Stimulated activated CD8-positive, alpha-beta memory T cell treated with anti-CD3 and anti-CD28 coated beads, Interleukin-4, amount 100 ng/mL, for 4 hours (primary cell): ENCODE measurements at regions not wholly inside any gene's neighbourhood (a gene's known extent, or its start where the extent isn't known, plus 50 kb on each side); places are given as distances from the start of the nearest gene placed in this dataset.
"Not testable (repeated sequence)": the region's sequence is repeated elsewhere in the genome, so short reads cannot be mapped to it uniquely, and the experiment has no call there.

Experiments
- DNase-seq, 2 donors: peaks; one replicate each; pipeline ENCODE4 v3.0.0-alpha.2; 2020; ENCODE audit warnings: low read depth in 2 of 2, low spot score in 1 of 2

DNA sequence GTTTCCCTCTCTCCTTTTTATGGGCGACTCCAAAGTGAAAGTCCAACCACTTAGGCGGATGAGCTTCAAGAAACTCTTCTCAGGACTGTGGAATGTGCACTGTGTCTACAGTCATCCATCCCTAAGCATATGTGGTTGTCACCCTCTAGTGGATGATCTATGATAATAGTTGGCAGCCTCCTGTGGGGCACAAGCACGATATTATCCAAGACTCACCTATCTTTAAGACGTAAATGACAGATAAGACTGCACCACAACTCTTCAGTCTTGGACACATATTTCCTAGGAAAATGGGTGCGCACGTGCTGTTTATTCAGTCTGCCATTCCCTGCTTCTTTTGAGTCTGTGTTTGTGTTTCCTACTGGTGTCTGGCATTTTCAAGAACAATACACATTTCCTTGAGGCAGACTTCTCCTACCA lies 145.5 kb upstream of the CTAGE1 start:
- no peak for DNase-seq

- no peak for DNase-seq
Observed at GRCh38 chr18:22564036-22564435, 146.3 kb upstream of the CTAGE1 start.

- DNase-seq, result no peak
Observed at GRCh38 chr18:22566703-22567420, 149.1 kb upstream of the CTAGE1 start.

DNA sequence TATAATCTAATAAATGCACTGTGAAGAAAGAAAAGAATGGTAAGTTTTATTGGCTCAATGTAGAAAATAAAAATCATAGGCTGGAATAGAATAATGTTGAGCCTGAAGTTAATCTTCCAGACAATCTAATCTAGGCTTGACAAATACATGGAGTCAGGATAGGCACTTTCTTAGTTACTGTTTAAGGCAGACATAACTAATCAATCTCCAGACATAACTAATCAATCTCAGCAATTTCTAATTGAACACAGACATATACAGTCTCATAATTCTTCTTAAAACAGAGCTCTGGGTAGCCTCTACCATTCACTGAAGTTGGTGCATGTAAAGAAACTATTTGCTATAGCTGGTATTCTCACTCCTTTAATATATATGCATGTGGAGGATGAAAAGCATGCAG lies 150.1 kb upstream of the CTAGE1 start:
- DNase-seq, result no peak

GRCh38 chr18:22570492-22570891 lies 152.8 kb upstream of the CTAGE1 start:
- no peak for DNase-seq

DNA sequence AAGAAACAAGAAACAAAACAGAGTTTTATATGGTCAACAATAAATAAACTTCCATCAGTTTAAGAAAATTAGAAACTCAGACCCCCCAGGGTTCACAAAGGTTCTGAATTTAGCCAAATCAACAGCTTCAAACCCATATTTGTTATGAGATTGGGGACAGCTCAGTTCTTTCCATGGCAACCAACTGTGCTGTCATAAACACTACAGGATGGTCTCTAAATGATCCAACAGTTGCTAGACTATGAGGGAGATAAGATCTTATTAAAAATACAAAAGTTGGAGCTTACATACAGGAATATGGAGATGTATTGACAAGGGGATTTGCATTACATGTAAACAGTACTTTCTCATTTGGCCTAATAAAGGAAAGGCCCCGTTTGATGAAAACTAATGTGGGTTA lies 154.6 kb upstream of the CTAGE1 start:
- no peak for DNase-seq

DNA sequence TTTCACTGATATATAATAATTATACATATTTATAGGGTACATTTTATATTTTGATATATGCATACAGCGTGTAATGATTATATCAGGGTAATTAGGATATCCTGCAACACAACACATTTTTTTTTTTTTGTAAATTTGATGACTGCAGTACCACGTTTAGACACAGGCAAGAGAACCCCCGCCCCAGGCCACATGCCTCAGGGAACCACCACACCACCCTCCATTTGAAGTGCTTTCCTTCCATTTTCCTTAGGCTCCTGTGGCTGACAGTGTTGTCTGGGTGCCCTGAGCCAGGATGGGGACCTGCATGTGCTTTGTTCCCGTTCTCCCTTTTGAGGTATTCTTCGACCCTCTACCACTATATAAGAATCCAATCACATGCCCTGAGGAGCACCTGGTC lies 161.6 kb upstream of the CTAGE1 start:
- DNase-seq, result no peak

GRCh38 chr18:22585333-22585732 lies 167.6 kb upstream of the CTAGE1 start:
- DNase-seq, result no peak

- DNase-seq, result no peak
Observed at GRCh38 chr18:22585821-22586220, 168.1 kb upstream of the CTAGE1 start.

GRCh38 chr18:22591222-22591621 lies 173.5 kb upstream of the CTAGE1 start:
- DNase-seq, result no peak

- DNase-seq, result no peak
Observed at GRCh38 chr18:22594155-22594690, 176.5 kb upstream of the CTAGE1 start.

DNA sequence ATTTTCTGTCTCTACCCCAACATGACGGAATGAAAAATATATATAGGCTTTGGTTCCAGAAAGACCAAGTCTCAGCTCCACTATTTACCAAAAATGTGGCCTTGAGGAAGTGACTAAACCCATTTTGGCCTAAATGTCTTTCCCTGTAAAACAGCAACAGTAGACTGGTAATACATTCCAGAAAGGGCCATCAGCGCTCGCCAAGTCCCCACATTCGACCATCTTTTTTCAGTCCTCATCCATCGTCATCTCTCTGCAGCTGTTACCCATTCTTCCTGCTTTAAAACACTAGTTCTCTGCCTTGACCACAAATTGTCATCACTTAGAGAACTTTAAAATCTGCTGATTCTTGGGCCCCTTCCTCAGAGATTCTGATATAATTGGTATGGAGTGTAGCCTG lies 183.8 kb upstream of the CTAGE1 start:
- DNase-seq, result no peak

- DNase-seq, result not testable (repeated sequence)
Observed at GRCh38 chr18:22602456-22602855, 184.7 kb upstream of the CTAGE1 start.

- no peak for DNase-seq
Observed at GRCh38 chr18:22603902-22604301, 186.2 kb upstream of the CTAGE1 start.

DNA sequence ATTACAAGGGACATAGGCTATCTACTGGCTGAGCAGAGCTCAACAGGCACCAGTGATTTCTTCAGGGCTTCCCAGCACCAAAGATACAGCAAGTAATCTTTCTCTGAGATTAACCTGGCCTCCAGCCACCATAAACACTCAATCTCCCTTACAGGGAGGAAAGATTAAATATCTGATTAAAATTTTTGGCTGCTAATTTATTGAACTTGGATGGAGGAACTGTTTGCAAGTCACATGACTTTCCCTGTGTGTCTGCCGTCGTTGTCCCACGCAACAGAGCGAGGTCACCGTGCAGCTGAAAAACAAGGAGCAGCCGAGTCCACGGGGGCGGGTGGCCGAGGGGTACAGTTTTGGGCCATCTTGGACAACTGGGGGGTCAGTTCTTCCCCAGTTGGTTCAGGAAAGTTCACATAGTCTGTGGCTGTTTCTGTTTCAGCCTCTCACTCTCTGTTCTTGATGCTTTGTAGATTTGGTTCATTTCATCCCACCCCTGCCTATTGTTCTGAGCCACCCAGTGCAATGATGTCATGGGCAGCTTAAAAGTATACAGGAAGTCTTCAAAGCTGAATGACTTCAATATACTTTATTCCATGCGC lies 186.8 kb upstream of the CTAGE1 start:
- no peak for DNase-seq

GRCh38 chr18:22604986-22605421 lies 187.3 kb upstream of the CTAGE1 start:
- no peak for DNase-seq

DNA sequence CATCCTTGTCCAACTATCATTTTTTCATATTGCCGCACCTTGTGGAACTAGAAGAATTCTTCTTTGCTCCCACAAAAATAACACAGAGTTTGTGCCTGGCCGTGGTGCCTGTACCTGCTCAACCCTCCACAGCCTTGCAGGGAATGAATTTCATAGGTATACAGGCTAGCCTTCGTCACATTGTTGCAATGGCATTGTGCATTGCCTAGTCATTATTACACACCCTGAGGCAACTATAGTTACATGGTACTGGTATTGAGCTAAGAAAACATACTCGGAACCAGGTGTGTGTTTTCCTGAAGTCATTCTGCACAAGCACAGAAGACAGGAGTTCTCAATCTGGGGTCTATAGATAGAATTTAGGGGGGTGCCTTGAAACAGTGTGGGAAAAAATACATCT lies 188.0 kb upstream of the CTAGE1 start:
- no peak for DNase-seq

- no peak for DNase-seq
Observed at GRCh38 chr18:22606563-22607283, 189.0 kb upstream of the CTAGE1 start.

DNA sequence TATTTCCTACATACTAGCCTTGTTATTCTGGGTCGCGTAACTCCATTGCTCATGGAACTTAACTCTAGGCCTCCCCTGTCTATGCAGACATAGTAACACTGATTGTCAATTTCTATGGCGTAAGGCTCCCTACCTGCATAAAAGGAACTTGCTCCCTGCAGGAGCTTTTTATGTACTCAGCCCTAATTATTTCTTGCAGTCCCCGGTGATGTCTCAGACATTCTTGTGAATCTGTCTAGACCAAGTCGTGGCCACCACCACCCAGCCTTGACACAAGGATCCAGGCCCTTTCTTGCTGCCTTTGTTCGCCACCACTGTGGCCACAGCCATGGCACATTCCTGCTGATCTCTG lies 189.5 kb upstream of the CTAGE1 start:
- no peak for DNase-seq

DNA sequence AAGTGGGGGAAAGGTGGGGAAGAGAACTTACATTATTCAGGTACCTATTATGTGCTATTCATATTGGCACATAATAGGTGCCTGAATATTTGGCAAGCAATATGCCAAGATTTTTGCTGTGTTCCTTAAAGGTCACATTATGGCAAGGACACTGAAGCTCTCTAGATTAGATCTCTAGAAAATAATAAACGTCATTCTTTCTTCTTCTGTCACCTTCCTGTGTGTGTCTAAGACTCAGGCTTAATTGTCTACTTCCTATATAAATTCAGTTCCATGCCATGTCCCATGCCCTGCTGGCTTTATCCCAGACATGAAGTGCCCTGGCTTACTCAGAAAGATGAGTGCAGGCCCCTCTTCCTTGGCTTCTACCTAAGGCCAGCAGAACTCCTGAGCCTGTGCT lies 191.1 kb upstream of the CTAGE1 start:
- DNase-seq, result no peak

- DNase-seq, result no peak
Observed at GRCh38 chr18:22609642-22610041, 191.9 kb upstream of the CTAGE1 start.

GRCh38 chr18:22613058-22613690 lies 195.5 kb upstream of the CTAGE1 start:
- DNase-seq, result no peak
